SU-DHL-6 (cell line): ENCODE measurements at regions not wholly inside any gene's neighbourhood (a gene's known extent, or its start where the extent isn't known, plus 50 kb on each side); places are given as distances from the start of the nearest gene placed in this dataset.
"Not testable (repeated sequence)": the region's sequence is repeated elsewhere in the genome, so short reads cannot be mapped to it uniquely, and the experiment has no call there.

Experiments used
- H2AFZ ChIP-seq: fragments of 200-600 bp; sonication (generic); 2 replicates; pipeline ENCODE4 v1.6.1; 2014; ENCODE audit warnings: low read depth, mild to moderate bottlenecking, moderate library complexity, mixed read lengths, antibody characterized with exemption, low read length; ENCODE audit not compliant: severe bottlenecking
- H3F3A ChIP-seq: fragments of 200-600 bp; shearing (Covaris generic); 2 replicates; pipeline ENCODE4 v1.6.0; 2016; ENCODE audit warnings: antibody characterized with exemption, mild to moderate bottlenecking; ENCODE audit not compliant: insufficient read depth
- H3K27ac ChIP-seq: fragments of 200-600 bp; sonication (generic); 2 replicates; pipeline ENCODE4 v1.5.1; 2016; ENCODE audit warnings: low read depth, mild to moderate bottlenecking, low read length, moderate library complexity, mixed read lengths
- H3K27me3 ChIP-seq: fragments of 200-600 bp; sonication (generic), shearing (Covaris generic); 2 replicates; pipeline ENCODE4 v1.6.0; 2014; ENCODE audit warnings: mild to moderate bottlenecking, low read length
- H3K36me3 ChIP-seq: fragments of 200-600 bp; sonication (generic); 2 replicates; pipeline ENCODE4 v1.6.1; 2014; ENCODE audit warnings: mild to moderate bottlenecking, low read length, mixed read lengths
- H3K4me2 ChIP-seq: fragments of 300-600, 200-600 bp; shearing (Covaris generic), sonication (generic); 2 replicates; pipeline ENCODE4 v1.6.0; 2014; ENCODE audit warnings: low read length, low read depth, mild to moderate bottlenecking; ENCODE audit not compliant: poor library complexity, severe bottlenecking
- H3K4me3 ChIP-seq: fragments of 200-600 bp; sonication (generic); 2 replicates; pipeline ENCODE4 v1.5.1; 2014; ENCODE audit warnings: antibody characterized with exemption, low read length, mild to moderate bottlenecking, mixed read lengths; ENCODE audit not compliant: insufficient read depth, poor library complexity, severe bottlenecking
- H3K79me2 ChIP-seq: fragments of 200-600 bp; sonication (generic); 2 replicates; pipeline ENCODE4 v1.6.1; 2014; ENCODE audit warnings: mild to moderate bottlenecking, low read length, moderate library complexity; ENCODE audit not compliant: insufficient read depth
- H3K9ac ChIP-seq: fragments of 200-600 bp; sonication (generic); 2 replicates; pipeline ENCODE4 v1.7.0; 2014; ENCODE audit warnings: mild to moderate bottlenecking, low read length
- H3K9me2 ChIP-seq: fragments of 200-600 bp; sonication (generic); replicated peaks from 2 replicates; pipeline ENCODE4 v1.6.1; 2014; ENCODE audit warnings: low read length; ENCODE audit not compliant: insufficient read depth
- H3K9me3 ChIP-seq: fragments of 200-600 bp; sonication (generic); 2 replicates; pipeline ENCODE4 v1.6.1; 2014; ENCODE audit warnings: low read length, mixed read lengths; ENCODE audit not compliant: insufficient read depth
- H4K20me1 ChIP-seq: fragments of 200-600 bp; sonication (generic); 2 replicates; pipeline ENCODE4 v1.6.1; 2014; ENCODE audit warnings: low read depth, mild to moderate bottlenecking, antibody characterized with exemption, low read length, moderate library complexity, mixed read lengths
- EZH2phosphoT487 ChIP-seq: fragments of 200-600 bp; sonication (generic), shearing (Covaris generic); conservative IDR thresholded peaks from 2 replicates; pipeline ENCODE4 v1.6.1; 2018; ENCODE audit warnings: mild to moderate bottlenecking, antibody characterized with exemption, low read length, moderate library complexity, mixed read lengths
- TF ChIP-seq, protein P1 (sequence below): fragments of 200-600 bp; sonication (generic); IDR thresholded peaks from one replicate; pipeline ENCODE4 v1.5.1; 2017; ENCODE audit warnings: antibody characterized with exemption, mild to moderate bottlenecking, low read length, moderate library complexity; ENCODE audit not compliant: insufficient read depth, poor library complexity, severe bottlenecking

DNA sequence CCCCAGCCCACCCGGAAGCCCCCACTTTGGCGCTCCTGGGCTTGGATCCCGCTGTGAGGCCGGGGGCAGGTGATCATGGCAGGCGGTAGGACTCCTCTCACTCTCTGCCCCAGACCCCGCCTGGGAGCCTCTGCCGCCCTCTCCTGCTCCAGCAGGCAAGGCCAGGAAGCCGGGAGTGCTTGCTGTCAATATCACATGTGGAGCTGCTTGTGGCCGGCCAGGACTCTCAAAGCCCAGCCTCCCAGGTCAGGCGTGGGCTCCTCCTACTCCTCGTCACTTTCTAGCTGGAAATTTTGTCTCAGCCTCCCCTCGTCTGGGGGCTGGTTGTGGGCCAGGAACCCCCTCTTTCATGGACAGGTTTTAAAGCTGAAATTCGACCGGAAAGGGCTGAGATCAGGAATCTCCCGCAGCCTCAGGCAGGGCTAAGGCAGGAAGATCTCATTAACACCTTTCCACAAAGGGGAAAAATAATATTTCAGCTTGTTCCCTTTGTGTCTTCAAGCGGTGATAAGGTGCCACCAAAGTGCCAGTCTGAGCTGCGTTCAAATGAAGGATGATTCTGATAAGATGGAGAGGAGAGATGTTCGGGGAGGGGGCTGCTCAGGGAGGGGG lies 273.6 kb upstream of the PODXL start:
- no peak overlapping the region for H3K27ac ChIP-seq
- no peaks in the 10 kb centered on the region for H3K9me2 ChIP-seq
- no peaks in the 10 kb centered on the region for H3K79me2 ChIP-seq
- H4K20me1 ChIP-seq: no peaks in the 10 kb centered on the region
- H3K9ac ChIP-seq: no peak overlapping the region
- no peaks in the 10 kb centered on the region for H3K27me3 ChIP-seq
- H2AFZ ChIP-seq: no peak overlapping the region
- H3K4me3 ChIP-seq: no peak overlapping the region
- no peaks in the 10 kb centered on the region for H3K36me3 ChIP-seq
- H3K4me2 ChIP-seq: no peak overlapping the region
- H3K9me3 ChIP-seq: no peaks in the 10 kb centered on the region
- no peaks in the 10 kb centered on the region for H3F3A ChIP-seq
- TF ChIP-seq, protein P1, sequence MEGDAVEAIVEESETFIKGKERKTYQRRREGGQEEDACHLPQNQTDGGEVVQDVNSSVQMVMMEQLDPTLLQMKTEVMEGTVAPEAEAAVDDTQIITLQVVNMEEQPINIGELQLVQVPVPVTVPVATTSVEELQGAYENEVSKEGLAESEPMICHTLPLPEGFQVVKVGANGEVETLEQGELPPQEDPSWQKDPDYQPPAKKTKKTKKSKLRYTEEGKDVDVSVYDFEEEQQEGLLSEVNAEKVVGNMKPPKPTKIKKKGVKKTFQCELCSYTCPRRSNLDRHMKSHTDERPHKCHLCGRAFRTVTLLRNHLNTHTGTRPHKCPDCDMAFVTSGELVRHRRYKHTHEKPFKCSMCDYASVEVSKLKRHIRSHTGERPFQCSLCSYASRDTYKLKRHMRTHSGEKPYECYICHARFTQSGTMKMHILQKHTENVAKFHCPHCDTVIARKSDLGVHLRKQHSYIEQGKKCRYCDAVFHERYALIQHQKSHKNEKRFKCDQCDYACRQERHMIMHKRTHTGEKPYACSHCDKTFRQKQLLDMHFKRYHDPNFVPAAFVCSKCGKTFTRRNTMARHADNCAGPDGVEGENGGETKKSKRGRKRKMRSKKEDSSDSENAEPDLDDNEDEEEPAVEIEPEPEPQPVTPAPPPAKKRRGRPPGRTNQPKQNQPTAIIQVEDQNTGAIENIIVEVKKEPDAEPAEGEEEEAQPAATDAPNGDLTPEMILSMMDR: no peak

DNA sequence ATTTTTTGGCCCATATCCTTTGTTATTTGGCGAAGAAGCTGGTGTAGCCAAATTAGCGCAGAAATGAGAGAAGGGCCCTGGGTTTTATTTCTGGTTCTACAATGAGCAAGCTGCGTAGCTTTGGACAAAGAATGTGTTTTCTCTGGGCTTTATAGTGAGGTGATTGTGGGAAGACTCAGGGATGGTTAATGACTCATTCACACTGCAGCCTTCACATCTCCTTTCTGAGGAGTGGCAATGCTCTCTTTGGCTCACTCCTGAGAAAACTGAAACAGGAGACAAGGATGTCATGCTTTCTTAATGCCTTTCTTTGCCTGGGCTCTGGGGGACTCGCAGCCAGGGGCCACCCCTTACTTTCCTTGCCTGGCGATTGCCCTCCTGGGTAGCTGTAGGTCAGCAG lies 271.0 kb upstream of the PODXL start:
- Histone ChIP-seq H3F3A (no peaks in the 10 kb centered on the region), H3K27me3 (no peaks in the 10 kb centered on the region), H3K27ac (no peak overlapping the region), H3K9me2 (no peaks in the 10 kb centered on the region), H3K4me2 (no peak overlapping the region), H2AFZ (no peak overlapping the region), H3K4me3 (no peak overlapping the region), H3K79me2 (no peaks in the 10 kb centered on the region), H3K9ac (no peak overlapping the region), H3K9me3 (no peaks in the 10 kb centered on the region), H4K20me1 (no peaks in the 10 kb centered on the region), H3K36me3 (no peaks in the 10 kb centered on the region)
- TF ChIP-seq, protein P1: no peak
- no peak for TF ChIP-seq EZH2phosphoT487

DNA sequence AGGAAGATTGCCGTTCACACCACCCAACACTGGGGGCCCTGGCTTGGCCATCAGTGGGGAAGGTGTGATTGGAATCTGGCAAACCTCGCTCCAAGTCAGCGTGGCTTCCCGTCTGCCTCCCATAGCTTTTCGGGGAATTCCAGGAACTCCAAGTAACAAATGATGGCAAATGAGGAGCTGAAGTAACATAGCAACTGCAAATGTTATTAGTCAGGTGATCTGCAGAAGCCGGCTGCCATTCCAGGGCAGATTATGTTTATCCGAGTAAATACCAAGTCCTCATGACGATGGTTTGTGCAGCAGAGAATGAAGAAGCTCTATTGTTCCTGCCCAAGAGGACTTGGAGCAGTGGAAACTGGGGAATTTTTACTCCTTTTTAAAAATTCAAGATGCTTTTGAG lies 270.5 kb upstream of the PODXL start:
- no peaks in the 10 kb centered on the region for H3K9me3 ChIP-seq
- no peaks in the 10 kb centered on the region for H4K20me1 ChIP-seq
- no peak overlapping the region for H3K9ac ChIP-seq
- H3K36me3 ChIP-seq: no peaks in the 10 kb centered on the region
- no peak overlapping the region for H2AFZ ChIP-seq
- H3K4me2 ChIP-seq: no peak overlapping the region
- H3K27ac ChIP-seq: no peak overlapping the region
- H3K4me3 ChIP-seq: no peak overlapping the region
- H3F3A ChIP-seq: no peaks in the 10 kb centered on the region
- H3K27me3 ChIP-seq: no peaks in the 10 kb centered on the region
- no peaks in the 10 kb centered on the region for H3K9me2 ChIP-seq
- no peak for TF ChIP-seq EZH2phosphoT487
- TF ChIP-seq, protein P1: no peak
- H3K79me2 ChIP-seq: no peaks in the 10 kb centered on the region

DNA sequence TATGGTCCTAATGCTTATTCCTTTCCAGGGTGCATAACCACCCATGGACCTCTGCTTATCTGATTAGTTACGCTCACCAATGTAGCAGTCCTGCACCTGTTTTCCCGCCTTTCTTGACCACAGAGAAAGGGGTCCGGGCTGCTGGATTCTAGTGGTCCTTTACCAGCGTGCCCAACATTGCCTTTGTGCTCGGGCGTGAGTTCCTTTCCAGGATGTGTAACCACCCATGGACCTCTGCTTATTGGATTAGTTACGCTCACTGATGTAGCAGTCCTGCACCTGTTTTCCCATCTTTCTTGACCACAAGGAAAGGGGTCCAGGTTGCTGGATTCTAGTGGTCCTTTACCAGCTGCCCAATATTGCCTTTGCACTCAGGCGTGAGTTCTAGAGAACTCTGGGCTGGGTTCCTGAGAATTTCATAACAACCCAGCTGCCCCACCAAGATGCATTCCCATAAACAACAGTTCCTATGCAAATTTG lies 267.6 kb upstream of the PODXL start:
- not testable (repeated sequence) for H3K9ac ChIP-seq, H3K4me3 ChIP-seq, H3K36me3 ChIP-seq, H3K79me2 ChIP-seq, H4K20me1 ChIP-seq, H3K27ac ChIP-seq, H2AFZ ChIP-seq, H3K9me2 ChIP-seq, H3F3A ChIP-seq, H3K4me2 ChIP-seq, H3K9me3 ChIP-seq, H3K27me3 ChIP-seq
